Cardiac muscle cell (in vitro differentiated cells and primary cell): ENCODE measurements at regions not wholly inside any gene's neighbourhood (a gene's known extent, or its start where the extent isn't known, plus 50 kb on each side); places are given as distances from the start of the nearest gene placed in this dataset.

ENCODE experiments used
- DNase-seq, 2 donors: peaks; one replicate each; pipeline versions ENCODE4 v3.0.0 to v3.0.0-alpha.2; 2010 to 2017; ENCODE audit warnings: low read depth in 1 of 2, low spot score in 1 of 2
- H3K27ac ChIP-seq: fragments of 200-600 bp; sonication (generic); 2 replicates; pipeline ENCODE4 v1.5.1; 2016
- H3K27me3 ChIP-seq: fragments of 200-600 bp; sonication (generic); 2 replicates; pipeline ENCODE4 v1.6.0; 2016; ENCODE audit warnings: control low read depth
- H3K36me3 ChIP-seq: fragments of 200-600 bp; sonication (generic); 2 replicates; pipeline ENCODE4 v1.5.1; 2016; ENCODE audit warnings: control low read depth
- H3K4me1 ChIP-seq: fragments of 200-600 bp; sonication (generic); 2 replicates; pipeline ENCODE4 v1.8.1; 2017; ENCODE audit warnings: low read depth, mild to moderate bottlenecking, mixed run types
- H3K4me3 ChIP-seq: fragments of 200-600 bp; sonication (generic); 2 replicates; pipeline ENCODE4 v1.5.1; 2016; ENCODE audit warnings: mild to moderate bottlenecking
- H3K9me3 ChIP-seq: fragments of 200-600 bp; sonication (generic); 2 replicates; pipeline ENCODE4 v1.5.1; 2017; ENCODE audit warnings: low read depth, mild to moderate bottlenecking, control low read depth
- TF ChIP-seq, protein P1 (sequence below): IDR thresholded peaks from 2 replicates; pipeline ENCODE4 v1.5.1; 2012; ENCODE audit warnings: low read depth, mild to moderate bottlenecking, low read length

DNA sequence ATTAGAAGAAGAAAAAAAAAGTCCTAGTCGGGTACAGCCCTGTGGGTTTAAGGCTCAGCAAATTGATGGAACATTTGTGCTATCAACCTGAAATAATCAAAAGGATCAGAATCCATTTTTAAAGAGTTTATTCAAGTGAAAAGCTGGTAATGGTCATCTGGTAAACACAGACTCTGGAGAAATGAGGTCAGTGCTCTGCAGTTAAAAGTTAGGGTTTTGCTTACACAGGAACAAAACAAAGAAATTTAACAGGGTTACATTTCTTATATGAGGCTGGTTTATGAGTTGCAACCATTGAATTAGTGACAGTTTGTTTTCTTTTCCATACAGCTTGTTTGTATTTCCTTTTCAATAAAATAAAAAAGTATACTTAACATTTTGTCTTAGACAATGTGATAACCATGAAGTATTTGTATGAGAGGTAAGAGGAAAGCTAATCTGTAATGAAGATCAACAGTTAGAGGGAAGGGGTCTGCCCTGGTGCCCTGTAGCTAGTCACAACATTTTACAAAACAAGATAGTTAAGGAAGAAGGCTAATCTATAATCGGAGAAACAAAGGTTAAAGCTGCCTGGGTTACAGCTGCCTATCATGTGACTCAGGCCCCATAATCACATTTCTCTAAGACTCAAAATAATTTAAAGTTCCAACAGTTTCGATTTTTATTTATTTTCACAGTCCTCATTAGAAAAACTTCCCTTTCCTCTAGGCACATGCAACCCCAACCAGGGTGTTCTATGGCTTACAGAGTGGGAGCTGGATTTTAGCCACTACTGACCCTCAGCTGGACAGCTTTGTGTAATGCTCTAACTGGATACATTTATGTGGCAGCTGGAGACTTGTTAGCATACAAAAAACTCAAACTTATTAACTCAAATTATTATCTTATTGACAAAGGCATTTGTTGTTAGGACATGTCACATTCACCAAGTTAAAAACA lies 98.1 kb upstream of the ACP3 start:
- Histone ChIP-seq H3K36me3 (no peaks in the 10 kb centered on the region), H3K4me1 (no peaks in the 10 kb centered on the region), H3K27me3 (no peaks in the 10 kb centered on the region), H3K9me3 (no peaks in the 10 kb centered on the region), H3K4me3 (no peak overlapping the region), H3K27ac (no peak overlapping the region)
- TF ChIP-seq, protein P1, sequence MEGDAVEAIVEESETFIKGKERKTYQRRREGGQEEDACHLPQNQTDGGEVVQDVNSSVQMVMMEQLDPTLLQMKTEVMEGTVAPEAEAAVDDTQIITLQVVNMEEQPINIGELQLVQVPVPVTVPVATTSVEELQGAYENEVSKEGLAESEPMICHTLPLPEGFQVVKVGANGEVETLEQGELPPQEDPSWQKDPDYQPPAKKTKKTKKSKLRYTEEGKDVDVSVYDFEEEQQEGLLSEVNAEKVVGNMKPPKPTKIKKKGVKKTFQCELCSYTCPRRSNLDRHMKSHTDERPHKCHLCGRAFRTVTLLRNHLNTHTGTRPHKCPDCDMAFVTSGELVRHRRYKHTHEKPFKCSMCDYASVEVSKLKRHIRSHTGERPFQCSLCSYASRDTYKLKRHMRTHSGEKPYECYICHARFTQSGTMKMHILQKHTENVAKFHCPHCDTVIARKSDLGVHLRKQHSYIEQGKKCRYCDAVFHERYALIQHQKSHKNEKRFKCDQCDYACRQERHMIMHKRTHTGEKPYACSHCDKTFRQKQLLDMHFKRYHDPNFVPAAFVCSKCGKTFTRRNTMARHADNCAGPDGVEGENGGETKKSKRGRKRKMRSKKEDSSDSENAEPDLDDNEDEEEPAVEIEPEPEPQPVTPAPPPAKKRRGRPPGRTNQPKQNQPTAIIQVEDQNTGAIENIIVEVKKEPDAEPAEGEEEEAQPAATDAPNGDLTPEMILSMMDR, result no peak
- no peak for DNase-seq

DNA sequence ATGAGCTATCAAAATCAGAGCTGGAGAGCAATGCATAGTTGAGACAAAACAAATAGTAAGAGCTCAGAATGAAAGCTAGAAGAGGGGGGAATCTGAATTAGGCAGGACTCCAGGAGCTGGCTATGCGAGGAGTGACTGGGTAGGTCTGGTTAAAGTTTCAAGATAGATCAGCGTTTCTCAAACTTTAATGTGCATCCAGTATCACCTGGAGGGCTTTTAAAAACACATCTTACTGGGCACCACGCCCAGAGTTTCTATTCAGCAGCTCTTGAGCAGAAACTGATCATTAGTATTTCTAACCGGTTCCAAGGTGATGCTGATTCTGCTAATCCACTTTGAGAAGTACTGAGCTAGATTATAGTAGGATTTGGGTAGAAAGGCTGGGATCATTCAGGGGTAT lies 96.2 kb upstream of the ACP3 start:
- H3K36me3 ChIP-seq, result no peaks in the 10 kb centered on the region
- H3K27ac ChIP-seq, result no peak overlapping the region
- H3K4me1 ChIP-seq, result no peaks in the 10 kb centered on the region
- no peak for DNase-seq
- no peaks in the 10 kb centered on the region for H3K27me3 ChIP-seq
- no peaks in the 10 kb centered on the region for H3K9me3 ChIP-seq
- TF ChIP-seq, protein P1, result no peak
- no peak overlapping the region for H3K4me3 ChIP-seq

DNA sequence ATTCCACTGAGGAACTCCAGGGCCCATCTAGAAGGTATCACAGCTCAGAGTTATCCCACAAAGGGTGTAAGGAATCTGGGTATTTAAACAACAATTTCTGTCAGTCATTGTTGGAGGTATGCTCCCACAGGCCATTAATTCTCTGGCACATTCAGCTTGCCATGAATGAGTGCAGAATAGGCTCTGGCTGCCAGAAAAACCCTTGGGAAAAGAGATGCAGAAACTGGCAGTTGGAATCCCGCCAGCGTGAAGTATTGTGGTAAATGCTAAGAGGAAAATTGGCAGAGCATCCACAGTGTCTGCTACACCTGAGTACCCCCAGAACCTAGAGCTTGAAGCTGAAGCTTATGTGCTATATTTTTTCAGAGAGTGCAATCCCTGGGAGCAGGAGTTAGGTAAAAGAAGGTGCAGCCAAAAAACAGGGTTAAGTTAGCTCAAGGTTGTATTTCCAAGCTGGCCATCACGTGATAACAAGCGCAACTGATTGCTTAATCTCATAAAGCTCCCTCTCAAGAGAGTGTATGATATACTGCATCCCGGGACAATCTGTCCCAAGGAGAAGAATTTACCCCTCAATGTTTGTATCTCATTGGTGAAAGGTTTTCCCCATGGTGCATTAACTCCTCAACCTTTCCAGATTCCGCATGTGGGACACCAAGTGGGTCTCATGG lies 94.2 kb upstream of the ACP3 start:
- Histone ChIP-seq H3K4me1 (no peaks in the 10 kb centered on the region), H3K27ac (no peak overlapping the region), H3K36me3 (no peaks in the 10 kb centered on the region), H3K4me3 (no peak overlapping the region), H3K27me3 (no peaks in the 10 kb centered on the region), H3K9me3 (no peaks in the 10 kb centered on the region)
- TF ChIP-seq, protein P1, result no peak
- DNase-seq, result peak in 1 of 2 donors; percentile 14

DNA sequence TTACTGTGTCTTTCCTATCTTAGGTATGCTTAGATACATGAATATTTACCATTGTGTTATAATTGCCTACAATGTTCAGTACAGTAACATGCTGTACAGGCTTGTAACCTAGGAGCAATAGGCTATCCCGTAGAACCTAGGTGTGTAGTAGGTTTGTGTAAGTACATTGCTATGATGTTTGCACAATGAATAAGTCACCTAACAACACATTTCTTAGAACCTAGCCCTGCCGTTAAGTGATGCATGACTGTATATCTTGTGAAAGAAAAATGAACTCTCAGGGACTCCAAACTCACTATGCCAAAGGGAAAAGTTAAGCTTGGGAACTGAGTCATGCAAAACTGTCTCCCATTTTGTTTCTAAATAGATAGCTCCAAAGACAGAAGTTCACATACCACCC lies 91.5 kb upstream of the ACP3 start:
- H3K9me3 ChIP-seq, result no peaks in the 10 kb centered on the region
- no peak overlapping the region for H3K27ac ChIP-seq
- no peak overlapping the region for H3K4me3 ChIP-seq
- H3K36me3 ChIP-seq, result no peaks in the 10 kb centered on the region
- H3K27me3 ChIP-seq, result no peaks in the 10 kb centered on the region
- no peak for DNase-seq
- no peaks in the 10 kb centered on the region for H3K4me1 ChIP-seq
- TF ChIP-seq, protein P1, result no peak

DNA sequence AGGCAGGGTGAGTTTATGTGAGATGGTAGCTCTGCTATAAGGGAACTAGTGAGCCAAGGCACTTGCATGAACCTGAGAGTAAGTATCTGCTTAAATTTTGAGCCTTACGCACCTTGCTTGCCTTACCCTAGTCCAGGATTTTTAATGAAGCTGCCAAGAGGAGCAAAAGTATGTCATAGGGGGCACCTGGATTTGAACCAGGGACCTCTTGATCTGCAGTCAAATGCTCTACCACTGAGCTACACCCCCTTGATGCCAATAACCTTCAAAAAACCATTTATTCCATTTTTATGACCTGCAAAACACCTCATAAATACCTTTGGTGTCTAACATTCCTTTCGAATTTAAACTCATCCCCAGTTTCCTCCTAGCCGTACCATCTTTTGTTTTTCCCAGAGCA lies 88.3 kb upstream of the ACP3 start:
- no peak overlapping the region for H3K4me3 ChIP-seq
- DNase-seq, result no peak
- H3K9me3 ChIP-seq, result no peaks in the 10 kb centered on the region
- TF ChIP-seq, protein P1, result no peak
- no peak overlapping the region for H3K27ac ChIP-seq
- no peaks in the 10 kb centered on the region for H3K36me3 ChIP-seq
- peaks cover 13% of the 10 kb centered on the region for H3K4me1 ChIP-seq
- no peaks in the 10 kb centered on the region for H3K27me3 ChIP-seq
